Nephron progenitor cell (in vitro differentiated cells): ENCODE measurements at regions not wholly inside any gene's neighbourhood (a gene's known extent, or its start where the extent isn't known, plus 50 kb on each side); places are given as distances from the start of the nearest gene placed in this dataset.

Experiments
- DNase-seq: peaks from one replicate; pipeline ENCODE4 v3.0.0; 2021
- H3K27ac Mint-ChIP-seq: 2 replicates; pipeline ENCODE4 v1.8.0; 2021; ENCODE audit warnings: mild to moderate bottlenecking, moderate library complexity, mixed read lengths
- H3K27me3 Mint-ChIP-seq: 2 replicates; pipeline ENCODE4 v1.8.0; 2021; ENCODE audit warnings: mild to moderate bottlenecking, low read depth, mixed read lengths; ENCODE audit not compliant: poor library complexity
- H3K36me3 Mint-ChIP-seq: 2 replicates; pipeline ENCODE4 v1.8.0; 2021; ENCODE audit warnings: low read depth, mixed read lengths
- H3K4me1 Mint-ChIP-seq: 2 replicates; pipeline ENCODE4 v1.8.0; 2021; ENCODE audit warnings: mixed read lengths
- H3K4me3 Mint-ChIP-seq: 2 replicates; pipeline ENCODE4 v1.8.0; 2021; ENCODE audit warnings: mild to moderate bottlenecking, moderate library complexity, mixed read lengths
- H3K9me3 Mint-ChIP-seq: 2 replicates; pipeline ENCODE4 v1.8.0; 2021; ENCODE audit warnings: mild to moderate bottlenecking, moderate library complexity, mixed read lengths
- TF ChIP-seq, protein P1 (sequence below): fragments of 200-600 bp; sonication (generic); IDR thresholded peaks from 2 replicates; pipeline ENCODE4 v1.5.0; 2021; ENCODE audit warnings: antibody characterized with exemption

- H3K9me3 Mint-ChIP-seq: peaks cover 6% of the 10 kb centered on the region
- no peak for DNase-seq
- H3K27ac Mint-ChIP-seq: no peak overlapping the region
- no peaks in the 10 kb centered on the region for H3K27me3 Mint-ChIP-seq
- TF ChIP-seq, protein P1, sequence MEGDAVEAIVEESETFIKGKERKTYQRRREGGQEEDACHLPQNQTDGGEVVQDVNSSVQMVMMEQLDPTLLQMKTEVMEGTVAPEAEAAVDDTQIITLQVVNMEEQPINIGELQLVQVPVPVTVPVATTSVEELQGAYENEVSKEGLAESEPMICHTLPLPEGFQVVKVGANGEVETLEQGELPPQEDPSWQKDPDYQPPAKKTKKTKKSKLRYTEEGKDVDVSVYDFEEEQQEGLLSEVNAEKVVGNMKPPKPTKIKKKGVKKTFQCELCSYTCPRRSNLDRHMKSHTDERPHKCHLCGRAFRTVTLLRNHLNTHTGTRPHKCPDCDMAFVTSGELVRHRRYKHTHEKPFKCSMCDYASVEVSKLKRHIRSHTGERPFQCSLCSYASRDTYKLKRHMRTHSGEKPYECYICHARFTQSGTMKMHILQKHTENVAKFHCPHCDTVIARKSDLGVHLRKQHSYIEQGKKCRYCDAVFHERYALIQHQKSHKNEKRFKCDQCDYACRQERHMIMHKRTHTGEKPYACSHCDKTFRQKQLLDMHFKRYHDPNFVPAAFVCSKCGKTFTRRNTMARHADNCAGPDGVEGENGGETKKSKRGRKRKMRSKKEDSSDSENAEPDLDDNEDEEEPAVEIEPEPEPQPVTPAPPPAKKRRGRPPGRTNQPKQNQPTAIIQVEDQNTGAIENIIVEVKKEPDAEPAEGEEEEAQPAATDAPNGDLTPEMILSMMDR: no peak
- H3K4me1 Mint-ChIP-seq: peaks cover 14% of the 10 kb centered on the region
- H3K36me3 Mint-ChIP-seq: no peaks in the 10 kb centered on the region
- H3K4me3 Mint-ChIP-seq: no peak overlapping the region
Observed at GRCh38 chr9:102521097-102521755, 473.9 kb upstream of the CYLC2 start.

DNA sequence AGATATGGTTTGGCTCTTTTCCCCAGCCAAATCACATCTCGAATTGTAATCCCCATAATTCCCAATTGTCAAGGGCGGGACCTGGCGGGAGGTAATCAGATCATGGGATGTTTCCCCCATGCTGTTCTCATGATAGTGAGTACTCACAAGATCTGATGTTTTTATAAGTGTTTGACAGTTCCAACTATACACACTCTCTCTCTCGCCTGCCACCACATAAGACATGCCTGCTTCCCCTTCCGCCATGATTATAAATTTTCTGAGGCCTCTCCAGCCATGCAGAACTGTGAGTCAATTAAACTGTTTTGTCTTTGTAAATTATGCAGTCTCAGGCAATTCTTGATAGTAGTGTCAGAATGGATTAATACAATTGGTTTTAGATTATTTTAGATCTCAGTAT lies 475.7 kb upstream of the CYLC2 start:
- no peak overlapping the region for H3K4me3 Mint-ChIP-seq
- DNase-seq: peak; percentile 4
- no peaks in the 10 kb centered on the region for H3K36me3 Mint-ChIP-seq
- H3K9me3 Mint-ChIP-seq: no peaks in the 10 kb centered on the region
- peaks cover 14% of the 10 kb centered on the region for H3K4me1 Mint-ChIP-seq
- no peak overlapping the region for H3K27ac Mint-ChIP-seq
- no peaks in the 10 kb centered on the region for H3K27me3 Mint-ChIP-seq
- TF ChIP-seq, protein P1: no peak

DNA sequence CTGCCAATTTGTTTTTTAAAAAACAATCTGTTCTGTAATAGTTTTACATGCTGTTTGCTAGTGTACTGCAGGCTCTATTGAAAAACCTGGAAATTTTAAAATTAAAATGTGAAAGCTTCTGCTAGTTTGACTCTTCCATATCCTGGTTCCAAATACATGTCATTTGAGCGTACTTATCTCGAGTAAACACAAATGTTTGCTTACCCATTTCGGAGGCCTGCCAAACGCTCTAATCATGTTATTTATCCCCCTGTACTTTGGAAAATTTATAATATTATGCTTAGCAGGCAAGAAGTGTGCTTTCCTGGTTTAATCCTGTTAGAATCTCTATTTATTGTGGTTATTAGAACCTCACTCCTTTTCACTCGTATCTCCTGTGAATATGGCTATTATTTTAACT lies 476.8 kb upstream of the CYLC2 start:
- no peaks in the 10 kb centered on the region for H3K27me3 Mint-ChIP-seq
- no peak overlapping the region for H3K4me3 Mint-ChIP-seq
- peaks cover 14% of the 10 kb centered on the region for H3K4me1 Mint-ChIP-seq
- no peaks in the 10 kb centered on the region for H3K36me3 Mint-ChIP-seq
- no peak overlapping the region for H3K27ac Mint-ChIP-seq
- TF ChIP-seq, protein P1: no peak
- no peak for DNase-seq
- H3K9me3 Mint-ChIP-seq: no peaks in the 10 kb centered on the region

- no peak for DNase-seq
- Mint-ChIP-seq H3K4me3 (no peak overlapping the region), H3K4me1 (peaks cover 12% of the 10 kb centered on the region), H3K36me3 (no peaks in the 10 kb centered on the region), H3K27me3 (no peaks in the 10 kb centered on the region), H3K27ac (no peak overlapping the region), H3K9me3 (no peaks in the 10 kb centered on the region)
- TF ChIP-seq, protein P1: no peak
Observed at GRCh38 chr9:102514541-102514940, 480.6 kb upstream of the CYLC2 start.

GRCh38 chr9:102507044-102507687 lies 488.0 kb upstream of the CYLC2 start:
- no peaks in the 10 kb centered on the region for H3K36me3 Mint-ChIP-seq
- TF ChIP-seq, protein P1: no peak
- H3K4me3 Mint-ChIP-seq: no peak overlapping the region
- no peaks in the 10 kb centered on the region for H3K9me3 Mint-ChIP-seq
- peaks cover 15% of the 10 kb centered on the region for H3K4me1 Mint-ChIP-seq
- H3K27me3 Mint-ChIP-seq: no peaks in the 10 kb centered on the region
- no peak for DNase-seq
- H3K27ac Mint-ChIP-seq: no peak overlapping the region

DNA sequence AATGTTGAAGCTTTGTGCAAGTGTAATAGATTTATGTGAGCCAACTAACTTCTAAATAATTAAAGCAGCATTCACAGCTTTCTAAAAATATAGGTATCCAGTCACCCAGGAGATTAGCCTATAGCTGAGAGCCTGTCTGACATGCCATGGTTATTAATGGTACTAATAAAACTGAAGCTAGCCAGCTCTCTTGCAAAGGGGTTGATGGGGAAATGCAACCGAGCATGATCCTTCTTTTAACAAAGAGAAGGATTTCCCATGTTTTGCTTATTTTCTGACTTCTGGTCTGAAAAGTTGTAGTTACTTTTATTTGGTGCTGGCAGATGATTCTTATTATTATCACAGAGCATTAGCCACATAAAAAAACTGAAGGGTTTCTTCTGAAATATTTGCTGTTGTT lies 488.7 kb upstream of the CYLC2 start:
- peak overlapping the region; percentile 70 for H3K27ac Mint-ChIP-seq
- H3K4me3 Mint-ChIP-seq: no peak overlapping the region
- H3K9me3 Mint-ChIP-seq: no peaks in the 10 kb centered on the region
- TF ChIP-seq, protein P1: no peak
- H3K36me3 Mint-ChIP-seq: no peaks in the 10 kb centered on the region
- no peaks in the 10 kb centered on the region for H3K27me3 Mint-ChIP-seq
- DNase-seq: peak; percentile 5
- peaks cover 15% of the 10 kb centered on the region for H3K4me1 Mint-ChIP-seq
